ENCODE measurements at regions not wholly inside any gene's neighbourhood (a gene's known extent, or its start where the extent isn't known, plus 50 kb on each side); places are given as distances from the start of the nearest gene placed in this dataset.

- H3K4me3 ChIP-seq (ENCODE audit: insufficient read depth, low read length), result no peak overlapping the region
- peak overlapping the region; percentile 62 for H2AFZ ChIP-seq (ENCODE audit: low read length)
- no peaks in the 10 kb centered on the region for H3K4me1 ChIP-seq (ENCODE audit: insufficient read depth, low read length)
- no peaks in the 10 kb centered on the region for H3K36me3 ChIP-seq (ENCODE audit: insufficient read depth, low read length)
- H3K79me2 ChIP-seq (ENCODE audit: insufficient read depth, low read length), result no peaks in the 10 kb centered on the region
- H3K9me3 ChIP-seq (ENCODE audit: low read depth, low read length), result no peaks in the 10 kb centered on the region
- no peak for DNase-seq (ENCODE audit: insufficient read length, low spot score, missing footprints)
- TF ChIP-seq CTCF (IDR thresholded peaks at IDR 0.05; ENCODE audit: extremely low read depth, low read depth, low read length), result no peak
- no peaks in the 10 kb centered on the region for H4K20me1 ChIP-seq (ENCODE audit: insufficient read depth, low read length)
- no peak overlapping the region for H3K4me2 ChIP-seq (ENCODE audit: insufficient read depth, low read length)
- no peak overlapping the region for H3K27ac ChIP-seq (ENCODE audit: low read depth, low read length)
- H3K27me3 ChIP-seq (ENCODE audit: insufficient read depth, low read length), result no peaks in the 10 kb centered on the region
Measured at GRCh38 chr13:63086286-63086685, 1670.6 kb upstream of the PCDH20 start.

- Histone ChIP-seq H3K4me2 (ENCODE audit: insufficient read depth, low read length) (no peak overlapping the region), H3K79me2 (ENCODE audit: insufficient read depth, low read length) (no peaks in the 10 kb centered on the region), H3K27me3 (ENCODE audit: insufficient read depth, low read length) (no peaks in the 10 kb centered on the region), H2AFZ (ENCODE audit: low read length) (peak overlapping the region; percentile 62), H3K4me1 (ENCODE audit: insufficient read depth, low read length) (no peaks in the 10 kb centered on the region), H3K9me3 (ENCODE audit: low read depth, low read length) (no peaks in the 10 kb centered on the region), H4K20me1 (ENCODE audit: insufficient read depth, low read length) (no peaks in the 10 kb centered on the region), H3K27ac (ENCODE audit: low read depth, low read length) (no peak overlapping the region), H3K36me3 (ENCODE audit: insufficient read depth, low read length) (no peaks in the 10 kb centered on the region), H3K4me3 (ENCODE audit: insufficient read depth, low read length) (no peak overlapping the region)
- TF ChIP-seq CTCF (IDR thresholded peaks at IDR 0.05; ENCODE audit: extremely low read depth, low read depth, low read length), result no peak
- DNase-seq (ENCODE audit: insufficient read length, low spot score, missing footprints), result no peak
Measured at GRCh38 chr13:63085851-63086250, 1670.2 kb upstream of the PCDH20 start.

GRCh38 chr13:63081400-63082014 lies 1665.9 kb upstream of the PCDH20 start:
- Histone ChIP-seq H3K27ac (ENCODE audit: low read depth, low read length) (no peak overlapping the region), H4K20me1 (ENCODE audit: insufficient read depth, low read length) (no peaks in the 10 kb centered on the region), H3K9me3 (ENCODE audit: low read depth, low read length) (no peaks in the 10 kb centered on the region), H3K4me3 (ENCODE audit: insufficient read depth, low read length) (no peak overlapping the region), H3K36me3 (ENCODE audit: insufficient read depth, low read length) (no peaks in the 10 kb centered on the region), H3K79me2 (ENCODE audit: insufficient read depth, low read length) (no peaks in the 10 kb centered on the region), H3K27me3 (ENCODE audit: insufficient read depth, low read length) (no peaks in the 10 kb centered on the region), H3K4me1 (ENCODE audit: insufficient read depth, low read length) (no peaks in the 10 kb centered on the region), H3K4me2 (ENCODE audit: insufficient read depth, low read length) (no peak overlapping the region), H2AFZ (ENCODE audit: low read length) (no peak overlapping the region)
- DNase-seq (ENCODE audit: insufficient read length, low spot score, missing footprints), result no peak
- TF ChIP-seq CTCF (IDR thresholded peaks at IDR 0.05; ENCODE audit: extremely low read depth, low read depth, low read length), result no peak

- TF ChIP-seq CTCF (IDR thresholded peaks at IDR 0.05; ENCODE audit: extremely low read depth, low read depth, low read length), result no peak
- Histone ChIP-seq H3K79me2 (ENCODE audit: insufficient read depth, low read length) (no peaks in the 10 kb centered on the region), H2AFZ (ENCODE audit: low read length) (no peak overlapping the region), H3K4me1 (ENCODE audit: insufficient read depth, low read length) (no peaks in the 10 kb centered on the region), H3K9me3 (ENCODE audit: low read depth, low read length) (no peaks in the 10 kb centered on the region), H4K20me1 (ENCODE audit: insufficient read depth, low read length) (no peaks in the 10 kb centered on the region), H3K27ac (ENCODE audit: low read depth, low read length) (no peak overlapping the region), H3K27me3 (ENCODE audit: insufficient read depth, low read length) (no peaks in the 10 kb centered on the region), H3K4me2 (ENCODE audit: insufficient read depth, low read length) (no peak overlapping the region), H3K4me3 (ENCODE audit: insufficient read depth, low read length) (no peak overlapping the region), H3K36me3 (ENCODE audit: insufficient read depth, low read length) (no peaks in the 10 kb centered on the region)
- no peak for DNase-seq (ENCODE audit: insufficient read length, low spot score, missing footprints)
Measured at GRCh38 chr13:63075126-63075525, 1659.5 kb upstream of the PCDH20 start.

Measured in osteoblast (primary cell).